ENCODE measurements at regions not wholly inside any gene's neighbourhood (a gene's known extent, or its start where the extent isn't known, plus 50 kb on each side); places are given as distances from the start of the nearest gene placed in this dataset.

- no peaks in the 10 kb centered on the region for H3K4me1 ChIP-seq
- no peak for DNase-seq (ENCODE audit: low spot score)
- H3K9me3 ChIP-seq: no peaks in the 10 kb centered on the region
- no peak overlapping the region for H3K27ac ChIP-seq
- no peak overlapping the region for H3K4me3 ChIP-seq
- H3K36me3 ChIP-seq: no peaks in the 10 kb centered on the region
- TF ChIP-seq CTCF (IDR thresholded peaks at IDR 0.05): no peak
- H3K27me3 ChIP-seq: no peaks in the 10 kb centered on the region
Measured at GRCh38 chr4:62930884-62931283, 1478.4 kb downstream of the TECRL start.

- no peaks in the 10 kb centered on the region for H3K9me3 ChIP-seq
- H3K27me3 ChIP-seq: no peaks in the 10 kb centered on the region
- no peak for TF ChIP-seq CTCF (IDR thresholded peaks at IDR 0.05)
- no peak overlapping the region for H3K4me3 ChIP-seq
- no peak overlapping the region for H3K27ac ChIP-seq
- no peaks in the 10 kb centered on the region for H3K4me1 ChIP-seq
- no peaks in the 10 kb centered on the region for H3K36me3 ChIP-seq
- no peak for DNase-seq (ENCODE audit: low spot score)
Measured at GRCh38 chr4:62928483-62928882, 1480.8 kb downstream of the TECRL start.

GRCh38 chr4:62927574-62927973, 1481.7 kb downstream of the TECRL start:
- no peak for DNase-seq (ENCODE audit: low spot score)
- no peak overlapping the region for H3K4me3 ChIP-seq
- H3K27ac ChIP-seq: no peak overlapping the region
- no peaks in the 10 kb centered on the region for H3K9me3 ChIP-seq
- no peaks in the 10 kb centered on the region for H3K4me1 ChIP-seq
- no peaks in the 10 kb centered on the region for H3K27me3 ChIP-seq
- TF ChIP-seq CTCF (IDR thresholded peaks at IDR 0.05): no peak
- H3K36me3 ChIP-seq: no peaks in the 10 kb centered on the region

GRCh38 chr4:62923783-62924182, 1485.5 kb downstream of the TECRL start:
- Histone ChIP-seq H3K27ac (no peak overlapping the region), H3K4me3 (no peak overlapping the region), H3K9me3 (no peaks in the 10 kb centered on the region), H3K4me1 (no peaks in the 10 kb centered on the region), H3K36me3 (no peaks in the 10 kb centered on the region), H3K27me3 (no peaks in the 10 kb centered on the region)
- no peak for TF ChIP-seq CTCF (IDR thresholded peaks at IDR 0.05)
- DNase-seq (ENCODE audit: low spot score): no peak

- H3K4me3 ChIP-seq: no peak overlapping the region
- H3K36me3 ChIP-seq: no peaks in the 10 kb centered on the region
- no peak for TF ChIP-seq CTCF (IDR thresholded peaks at IDR 0.05)
- DNase-seq (ENCODE audit: low spot score): no peak
- no peak overlapping the region for H3K27ac ChIP-seq
- no peaks in the 10 kb centered on the region for H3K9me3 ChIP-seq
- no peaks in the 10 kb centered on the region for H3K27me3 ChIP-seq
- H3K4me1 ChIP-seq: no peaks in the 10 kb centered on the region
Measured at GRCh38 chr4:62917649-62918048, 1491.6 kb downstream of the TECRL start.

- H3K4me1 ChIP-seq: no peaks in the 10 kb centered on the region
- H3K36me3 ChIP-seq: no peaks in the 10 kb centered on the region
- H3K9me3 ChIP-seq: no peaks in the 10 kb centered on the region
- H3K27me3 ChIP-seq: no peaks in the 10 kb centered on the region
- H3K27ac ChIP-seq: no peak overlapping the region
- DNase-seq (ENCODE audit: low spot score): no peak
- TF ChIP-seq CTCF (IDR thresholded peaks at IDR 0.05): no peak
- no peak overlapping the region for H3K4me3 ChIP-seq
Measured at GRCh38 chr4:62914758-62915157, 1494.5 kb downstream of the TECRL start.
